GM12878 (cell line): ENCODE measurements at regions not wholly inside any gene's neighbourhood (a gene's known extent, or its start where the extent isn't known, plus 50 kb on each side); places are given as distances from the start of the nearest gene placed in this dataset.

Experiments used
- CBX3 ChIP-seq: fragments of 200-600 bp; sonication (generic); IDR thresholded peaks from 2 replicates; pipeline ENCODE4 v1.6.1; 2016; ENCODE audit warnings: low read depth, borderline replicate concordance
- POLR2A ChIP-seq: IDR thresholded peaks from 2 replicates; pipeline ENCODE4 v1.6.1; 2011; ENCODE audit warnings: low read depth, mild to moderate bottlenecking, low read length

- TF ChIP-seq CBX3, result no peak
- TF ChIP-seq POLR2A, result no peak
These were observed 115.4 kb upstream of the TMTC4 start for GRCh38 chr13:100789968-100790367.
